SU-DHL-6 (cell line): ENCODE measurements at regions not wholly inside any gene's neighbourhood (a gene's known extent, or its start where the extent isn't known, plus 50 kb on each side); places are given as distances from the start of the nearest gene placed in this dataset.

ENCODE experiments used
- H2AFZ ChIP-seq: fragments of 200-600 bp; sonication (generic); 2 replicates; pipeline ENCODE4 v1.6.1; 2014; ENCODE audit warnings: low read depth, mild to moderate bottlenecking, moderate library complexity, mixed read lengths, antibody characterized with exemption, low read length; ENCODE audit not compliant: severe bottlenecking
- H3F3A ChIP-seq: fragments of 200-600 bp; shearing (Covaris generic); 2 replicates; pipeline ENCODE4 v1.6.0; 2016; ENCODE audit warnings: antibody characterized with exemption, mild to moderate bottlenecking; ENCODE audit not compliant: insufficient read depth
- H3K27ac ChIP-seq: fragments of 200-600 bp; sonication (generic); 2 replicates; pipeline ENCODE4 v1.5.1; 2016; ENCODE audit warnings: low read depth, mild to moderate bottlenecking, low read length, moderate library complexity, mixed read lengths
- H3K27me3 ChIP-seq: fragments of 200-600 bp; sonication (generic), shearing (Covaris generic); 2 replicates; pipeline ENCODE4 v1.6.0; 2014; ENCODE audit warnings: mild to moderate bottlenecking, low read length
- H3K36me3 ChIP-seq: fragments of 200-600 bp; sonication (generic); 2 replicates; pipeline ENCODE4 v1.6.1; 2014; ENCODE audit warnings: mild to moderate bottlenecking, low read length, mixed read lengths
- H3K4me2 ChIP-seq: fragments of 300-600, 200-600 bp; shearing (Covaris generic), sonication (generic); 2 replicates; pipeline ENCODE4 v1.6.0; 2014; ENCODE audit warnings: low read length, low read depth, mild to moderate bottlenecking; ENCODE audit not compliant: poor library complexity, severe bottlenecking
- H3K4me3 ChIP-seq: fragments of 200-600 bp; sonication (generic); 2 replicates; pipeline ENCODE4 v1.5.1; 2014; ENCODE audit warnings: antibody characterized with exemption, low read length, mild to moderate bottlenecking, mixed read lengths; ENCODE audit not compliant: insufficient read depth, poor library complexity, severe bottlenecking
- H3K79me2 ChIP-seq: fragments of 200-600 bp; sonication (generic); 2 replicates; pipeline ENCODE4 v1.6.1; 2014; ENCODE audit warnings: mild to moderate bottlenecking, low read length, moderate library complexity; ENCODE audit not compliant: insufficient read depth
- H3K9ac ChIP-seq: fragments of 200-600 bp; sonication (generic); 2 replicates; pipeline ENCODE4 v1.7.0; 2014; ENCODE audit warnings: mild to moderate bottlenecking, low read length
- H3K9me2 ChIP-seq: fragments of 200-600 bp; sonication (generic); replicated peaks from 2 replicates; pipeline ENCODE4 v1.6.1; 2014; ENCODE audit warnings: low read length; ENCODE audit not compliant: insufficient read depth
- H3K9me3 ChIP-seq: fragments of 200-600 bp; sonication (generic); 2 replicates; pipeline ENCODE4 v1.6.1; 2014; ENCODE audit warnings: low read length, mixed read lengths; ENCODE audit not compliant: insufficient read depth
- H4K20me1 ChIP-seq: fragments of 200-600 bp; sonication (generic); 2 replicates; pipeline ENCODE4 v1.6.1; 2014; ENCODE audit warnings: low read depth, mild to moderate bottlenecking, antibody characterized with exemption, low read length, moderate library complexity, mixed read lengths
- EZH2phosphoT487 ChIP-seq: fragments of 200-600 bp; sonication (generic), shearing (Covaris generic); conservative IDR thresholded peaks from 2 replicates; pipeline ENCODE4 v1.6.1; 2018; ENCODE audit warnings: mild to moderate bottlenecking, antibody characterized with exemption, low read length, moderate library complexity, mixed read lengths
- TF ChIP-seq, protein P1 (sequence below): fragments of 200-600 bp; sonication (generic); IDR thresholded peaks from one replicate; pipeline ENCODE4 v1.5.1; 2017; ENCODE audit warnings: antibody characterized with exemption, mild to moderate bottlenecking, low read length, moderate library complexity; ENCODE audit not compliant: insufficient read depth, poor library complexity, severe bottlenecking

DNA sequence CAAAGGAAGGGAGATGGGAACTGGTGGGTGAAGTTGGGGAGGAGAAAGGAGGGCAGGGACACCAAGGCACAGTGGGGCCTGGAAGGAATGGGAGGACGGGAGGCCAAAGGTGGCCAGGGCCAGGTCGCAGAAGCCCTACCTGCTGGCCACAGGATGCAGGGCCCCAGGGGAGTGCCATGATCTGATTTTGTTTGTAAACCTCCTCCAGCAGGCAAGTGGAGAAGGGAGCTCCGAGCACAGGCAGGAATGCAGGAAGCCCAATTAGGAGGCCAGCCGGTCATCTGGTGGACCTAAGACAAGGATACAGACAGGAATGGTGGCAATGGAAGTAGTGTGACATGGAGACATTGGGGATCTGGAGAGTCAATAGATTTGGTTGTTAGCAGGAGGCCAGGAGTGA lies 107.0 kb upstream of the ZMIZ1 start:
- Histone ChIP-seq H3K27ac (no peak overlapping the region), H3K4me2 (no peak overlapping the region), H3K9me3 (no peaks in the 10 kb centered on the region), H3K27me3 (no peaks in the 10 kb centered on the region), H3K9ac (no peak overlapping the region), H4K20me1 (no peaks in the 10 kb centered on the region), H3K36me3 (no peaks in the 10 kb centered on the region), H3K79me2 (no peaks in the 10 kb centered on the region), H3F3A (no peaks in the 10 kb centered on the region), H3K4me3 (no peak overlapping the region), H3K9me2 (no peaks in the 10 kb centered on the region), H2AFZ (no peak overlapping the region)
- TF ChIP-seq, protein P1, sequence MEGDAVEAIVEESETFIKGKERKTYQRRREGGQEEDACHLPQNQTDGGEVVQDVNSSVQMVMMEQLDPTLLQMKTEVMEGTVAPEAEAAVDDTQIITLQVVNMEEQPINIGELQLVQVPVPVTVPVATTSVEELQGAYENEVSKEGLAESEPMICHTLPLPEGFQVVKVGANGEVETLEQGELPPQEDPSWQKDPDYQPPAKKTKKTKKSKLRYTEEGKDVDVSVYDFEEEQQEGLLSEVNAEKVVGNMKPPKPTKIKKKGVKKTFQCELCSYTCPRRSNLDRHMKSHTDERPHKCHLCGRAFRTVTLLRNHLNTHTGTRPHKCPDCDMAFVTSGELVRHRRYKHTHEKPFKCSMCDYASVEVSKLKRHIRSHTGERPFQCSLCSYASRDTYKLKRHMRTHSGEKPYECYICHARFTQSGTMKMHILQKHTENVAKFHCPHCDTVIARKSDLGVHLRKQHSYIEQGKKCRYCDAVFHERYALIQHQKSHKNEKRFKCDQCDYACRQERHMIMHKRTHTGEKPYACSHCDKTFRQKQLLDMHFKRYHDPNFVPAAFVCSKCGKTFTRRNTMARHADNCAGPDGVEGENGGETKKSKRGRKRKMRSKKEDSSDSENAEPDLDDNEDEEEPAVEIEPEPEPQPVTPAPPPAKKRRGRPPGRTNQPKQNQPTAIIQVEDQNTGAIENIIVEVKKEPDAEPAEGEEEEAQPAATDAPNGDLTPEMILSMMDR = no peak
- TF ChIP-seq EZH2phosphoT487 = no peak

DNA sequence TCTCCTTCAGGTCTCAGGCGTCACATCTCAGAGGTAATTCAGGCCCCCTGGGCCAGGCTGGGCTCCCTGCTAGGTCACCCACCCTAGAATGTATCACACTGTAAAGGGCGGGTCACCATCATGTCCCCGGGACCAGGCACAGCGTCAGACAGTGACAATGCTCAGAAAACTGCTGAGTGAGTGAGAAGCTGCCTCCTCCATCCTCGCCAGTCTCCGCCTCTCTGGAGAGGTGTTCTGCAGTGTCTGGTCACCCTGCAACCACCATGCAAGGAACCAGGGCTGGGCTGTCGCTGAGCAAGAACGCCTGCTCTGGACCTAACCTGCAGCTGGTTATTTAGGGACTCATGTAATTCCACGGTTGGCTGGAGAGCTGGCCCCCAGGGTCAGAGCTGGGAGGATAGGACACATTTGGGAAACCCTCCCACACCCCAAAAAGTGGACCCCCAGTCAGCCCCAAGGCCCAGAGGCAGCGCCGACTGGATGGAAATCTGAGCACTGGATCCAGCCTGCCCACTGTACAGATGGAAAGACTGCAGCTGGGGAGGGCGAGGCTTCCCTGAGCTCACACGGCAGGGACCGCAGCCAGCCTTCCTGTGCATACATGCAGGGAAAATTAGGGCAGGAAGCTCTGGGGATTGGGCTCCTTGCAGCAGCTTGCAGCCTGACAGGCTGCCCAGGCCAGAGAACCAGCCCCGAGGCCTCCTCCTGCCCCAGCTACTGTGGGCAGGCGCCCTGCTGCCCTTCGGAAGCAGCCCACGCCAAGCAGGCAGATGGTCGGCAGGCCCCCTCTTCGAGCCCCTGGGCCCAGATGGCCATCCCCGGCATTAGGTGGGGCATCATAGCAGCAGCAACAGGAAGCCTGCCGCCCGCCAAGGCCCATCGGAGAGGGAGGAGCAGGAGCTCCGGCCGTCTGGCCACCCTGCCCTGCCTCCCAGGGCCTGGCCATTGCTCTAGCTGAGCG lies 105.4 kb upstream of the ZMIZ1 start:
- no peak overlapping the region for H3K9ac ChIP-seq

DNA sequence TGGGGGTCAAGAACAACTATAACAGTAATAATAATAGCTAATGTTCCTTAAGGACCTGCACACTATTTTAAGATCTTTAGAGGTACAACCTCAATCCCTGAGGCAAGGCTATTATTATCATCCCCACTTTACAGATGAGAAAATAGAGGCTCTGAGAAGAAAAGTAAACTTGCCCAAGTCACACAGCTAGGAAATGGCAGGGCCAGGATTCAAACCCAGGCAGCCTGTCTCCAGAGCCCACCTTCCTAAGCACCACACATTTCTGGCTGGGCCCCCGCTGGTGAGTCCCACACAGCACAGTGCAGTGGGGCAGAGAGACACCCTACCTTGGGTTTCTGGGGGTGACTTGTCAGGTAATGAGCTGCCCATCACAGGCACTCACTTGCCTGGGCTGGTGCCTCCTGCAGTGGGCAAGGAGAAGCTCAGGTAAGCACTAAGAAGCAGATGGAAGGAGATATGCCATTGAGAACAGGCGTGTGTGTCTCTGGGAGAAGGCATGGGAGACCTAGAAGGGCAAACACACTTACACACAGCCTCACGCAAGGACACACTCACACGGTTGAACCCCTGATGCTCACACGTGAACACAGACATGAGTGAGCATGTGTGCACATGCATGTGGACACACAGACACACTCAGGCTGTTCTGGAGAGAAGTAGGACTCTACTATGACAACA lies 104.4 kb upstream of the ZMIZ1 start:
- Histone ChIP-seq H3K27me3 (no peaks in the 10 kb centered on the region), H3K9me3 (no peaks in the 10 kb centered on the region), H2AFZ (no peak overlapping the region), H3F3A (no peaks in the 10 kb centered on the region), H3K4me3 (no peak overlapping the region), H4K20me1 (no peaks in the 10 kb centered on the region), H3K9me2 (no peaks in the 10 kb centered on the region), H3K79me2 (no peaks in the 10 kb centered on the region), H3K36me3 (no peaks in the 10 kb centered on the region), H3K27ac (no peak overlapping the region), H3K4me2 (no peak overlapping the region), H3K9ac (no peak overlapping the region)
- no peak for TF ChIP-seq EZH2phosphoT487
- TF ChIP-seq, protein P1 = no peak

More for the DNA sequence above, 105.4 kb upstream of the ZMIZ1 start:
- H3K9me2 ChIP-seq = no peaks in the 10 kb centered on the region
- H3K36me3 ChIP-seq = no peaks in the 10 kb centered on the region
- H3K27ac ChIP-seq = no peak overlapping the region
- no peaks in the 10 kb centered on the region for H4K20me1 ChIP-seq
- no peaks in the 10 kb centered on the region for H3F3A ChIP-seq
- H3K27me3 ChIP-seq = no peaks in the 10 kb centered on the region
- no peak overlapping the region for H3K4me3 ChIP-seq
- no peaks in the 10 kb centered on the region for H3K79me2 ChIP-seq
- H3K9me3 ChIP-seq = no peaks in the 10 kb centered on the region
- no peak for TF ChIP-seq EZH2phosphoT487
- TF ChIP-seq, protein P1 = no peak
- H3K4me2 ChIP-seq = no peak overlapping the region
- H2AFZ ChIP-seq = no peak overlapping the region
